Uterus (tissue), 2 donors: ENCODE measurements at regions not wholly inside any gene's neighbourhood (a gene's known extent, or its start where the extent isn't known, plus 50 kb on each side); places are given as distances from the start of the nearest gene placed in this dataset.

Source experiments
- POLR2A ChIP-seq, 2 donors: fragments of 450-650 bp; IDR thresholded peaks; one replicate each; pipeline ENCODE4 v1.6.1; 2016; ENCODE audit warnings: antibody characterized with exemption in 2 of 2, mild to moderate bottlenecking in 1 of 2, moderate library complexity in 1 of 2
- TF ChIP-seq, protein P1 (sequence below), 4 experiments: fragments of 200-600 bp in 2 of 4; fragments of 450-650 bp in 2 of 4; sonication (generic) in 2 of 4; IDR thresholded peaks; one replicate each; pipeline ENCODE4 v1.5.1; 2016 to 2019; ENCODE audit warnings: antibody characterized with exemption in 4 of 4, mild to moderate bottlenecking in 2 of 4, moderate library complexity in 1 of 4

DNA sequence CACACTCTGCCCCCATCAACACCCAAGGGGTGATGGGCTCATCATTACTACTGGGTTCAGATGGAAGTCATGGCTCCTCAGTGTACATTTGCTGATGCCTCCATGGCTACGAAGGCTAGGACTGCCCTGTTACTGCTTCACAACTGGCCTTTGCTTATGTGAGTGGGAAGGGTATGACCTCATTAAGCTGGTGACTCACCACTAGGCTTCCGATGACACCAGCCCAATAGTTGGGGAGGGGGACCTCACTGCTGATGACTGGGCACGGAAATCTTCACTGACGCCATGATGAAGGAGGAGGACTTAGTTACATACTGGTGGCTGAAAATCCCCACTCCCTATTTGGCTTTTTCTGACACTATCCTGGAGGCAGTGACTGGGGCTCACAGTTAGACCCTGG is 263.2 kb downstream of the CMPK2 start:
- TF ChIP-seq, protein P1, sequence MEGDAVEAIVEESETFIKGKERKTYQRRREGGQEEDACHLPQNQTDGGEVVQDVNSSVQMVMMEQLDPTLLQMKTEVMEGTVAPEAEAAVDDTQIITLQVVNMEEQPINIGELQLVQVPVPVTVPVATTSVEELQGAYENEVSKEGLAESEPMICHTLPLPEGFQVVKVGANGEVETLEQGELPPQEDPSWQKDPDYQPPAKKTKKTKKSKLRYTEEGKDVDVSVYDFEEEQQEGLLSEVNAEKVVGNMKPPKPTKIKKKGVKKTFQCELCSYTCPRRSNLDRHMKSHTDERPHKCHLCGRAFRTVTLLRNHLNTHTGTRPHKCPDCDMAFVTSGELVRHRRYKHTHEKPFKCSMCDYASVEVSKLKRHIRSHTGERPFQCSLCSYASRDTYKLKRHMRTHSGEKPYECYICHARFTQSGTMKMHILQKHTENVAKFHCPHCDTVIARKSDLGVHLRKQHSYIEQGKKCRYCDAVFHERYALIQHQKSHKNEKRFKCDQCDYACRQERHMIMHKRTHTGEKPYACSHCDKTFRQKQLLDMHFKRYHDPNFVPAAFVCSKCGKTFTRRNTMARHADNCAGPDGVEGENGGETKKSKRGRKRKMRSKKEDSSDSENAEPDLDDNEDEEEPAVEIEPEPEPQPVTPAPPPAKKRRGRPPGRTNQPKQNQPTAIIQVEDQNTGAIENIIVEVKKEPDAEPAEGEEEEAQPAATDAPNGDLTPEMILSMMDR (IDR thresholded peaks at IDR 0.05): no peak
- TF ChIP-seq POLR2A (IDR thresholded peaks at IDR 0.05): no peak
